HepG2 (cell line): ENCODE measurements at regions not wholly inside any gene's neighbourhood (a gene's known extent, or its start where the extent isn't known, plus 50 kb on each side); places are given as distances from the start of the nearest gene placed in this dataset.

Source experiments
- ATAC-seq: fragments of 200-7000 bp; cut with Tn5 transposase; 3 replicates; pipeline ENCODE4 v1.9.1; 2020; ENCODE audit warnings: mild to moderate bottlenecking, moderate library complexity
- BruUV-seq: library from RNA; stranded (reverse); fragments of 400-500 nt; replicated peaks from 2 replicates; lab custom pipeline; 2021; lab: Mats Ljungman, UMichigan
- CTCF ChIA-PET: fragments of 300-600 bp; formaldehyde crosslinking; extraction: SDS; loops from one replicate; lab custom pipeline; 2021; ENCODE audit warnings: low total read pairs, inconsistent platforms, low intra/inter-chr PET ratio; lab: Yijun Ruan, JAX
- POLR2A ChIA-PET: fragments of 350-600 bp; sonication (Branson Sonifier 250); formaldehyde crosslinking; loops from one replicate; lab custom pipeline; 2020; ENCODE audit warnings: antibody characterized with exemption, inconsistent platforms; lab: Yijun Ruan, JAX
- DNase-seq: peaks from one replicate; pipeline ENCODE4 v3.0.0-alpha.2; 2015; ENCODE audit warnings: low spot score
- FAIRE-seq: peaks from 3 replicates; lab custom pipeline; 2011; peaks lifted over from hg19 to GRCh38; lab: Jason Lieb, UNC
- H2AFZ ChIP-seq: one replicate; pipeline ENCODE4 v1.6.1; 2011; ENCODE audit warnings: low read length, inconsistent platforms
- H3K27ac ChIP-seq: fragments of 300-600 bp; 3 replicates; pipeline ENCODE4 v1.8.0; 2011; ENCODE audit warnings: mixed run types, mild to moderate bottlenecking, mixed read lengths, low read length, inconsistent platforms; ENCODE audit not compliant: insufficient read depth; ENCODE audit errors: extremely low read length
- H3K27me3 ChIP-seq, 2 experiments: fragments of 200-600 bp in 1 of 2; 2 replicates in 1 of 2; 3 replicates in 1 of 2; pipeline versions ENCODE4 v1.6.0 to v1.8.0; 2011; ENCODE audit warnings: low read length in 2 of 2, mild to moderate bottlenecking in 2 of 2, moderate library complexity in 2 of 2, inconsistent platforms in 1 of 2; ENCODE audit not compliant: insufficient read depth in 2 of 2, control insufficient read depth in 1 of 2
- H3K36me3 ChIP-seq, 2 experiments: fragments of 200-600 bp in 1 of 2; replicated peaks in 1 of 2; 2 replicates in 1 of 2; 3 replicates in 1 of 2; pipeline versions ENCODE4 v1.5.1 to v1.8.0; 2011; ENCODE audit warnings: low read length in 2 of 2, inconsistent platforms in 1 of 2; ENCODE audit not compliant: insufficient read depth in 2 of 2, control insufficient read depth in 1 of 2
- H3K4me1 ChIP-seq: 2 replicates; pipeline ENCODE4 v1.5.1; 2012; ENCODE audit warnings: low read length, inconsistent platforms; ENCODE audit not compliant: insufficient read depth
- H3K4me2 ChIP-seq: 2 replicates; pipeline ENCODE4 v1.6.0; 2011; ENCODE audit warnings: low read depth, low read length, inconsistent platforms
- H3K4me3 ChIP-seq, 3 experiments: fragments of 200-600 bp in 1 of 3; sonication (generic), shearing (Covaris generic) in 1 of 3; replicated peaks in 1 of 3; 2 replicates each; pipeline ENCODE4 v1.5.1; 2011 to 2016; ENCODE audit warnings: low read length in 3 of 3, inconsistent platforms in 2 of 3, low read depth in 2 of 3, mild to moderate bottlenecking in 2 of 3, control low read depth in 1 of 3, mixed read lengths in 1 of 3; ENCODE audit not compliant: insufficient read depth in 1 of 3
- H3K79me2 ChIP-seq: one replicate; pipeline ENCODE4 v1.6.1; 2011; ENCODE audit warnings: low read length, inconsistent platforms; ENCODE audit not compliant: insufficient read depth
- H3K9ac ChIP-seq: 2 replicates; pipeline ENCODE4 v1.6.0; 2011; ENCODE audit warnings: mild to moderate bottlenecking, low read depth, low read length, inconsistent platforms; ENCODE audit not compliant: insufficient read depth
- H3K9me3 ChIP-seq: 2 replicates; pipeline ENCODE4 v1.5.1; 2012; ENCODE audit warnings: mild to moderate bottlenecking, low read length
- H4K20me1 ChIP-seq: 2 replicates; pipeline ENCODE4 v1.6.0; 2011; ENCODE audit warnings: inconsistent platforms, mild to moderate bottlenecking, low read length, moderate library complexity; ENCODE audit not compliant: insufficient read depth
- KDM2A ChIP-seq: sonication (generic); formaldehyde crosslinking; IDR thresholded peaks from 2 replicates; pipeline ENCODE4 v1.4.0; 2020; ENCODE audit warnings: low read depth, missing genetic modification reagents, borderline replicate concordance
- PHF8 ChIP-seq: sonication (generic); formaldehyde crosslinking; IDR thresholded peaks from 2 replicates; pipeline ENCODE4 v1.5.0; 2020; ENCODE audit warnings: missing genetic modification reagents
- SIX4 ChIP-seq: sonication (generic); formaldehyde crosslinking; IDR thresholded peaks from 2 replicates; pipeline ENCODE4 v1.4.0; 2020; ENCODE audit warnings: missing genetic modification reagents
- ZNF562 ChIP-seq: sonication (generic); formaldehyde crosslinking; IDR thresholded peaks from 2 replicates; pipeline ENCODE4 v1.8.0; 2022; ENCODE audit warnings: missing genetic modification reagents, borderline replicate concordance
- ZNF564 ChIP-seq: sonication (generic); formaldehyde crosslinking; IDR thresholded peaks from 2 replicates; pipeline ENCODE4 v1.8.1; 2023; ENCODE audit warnings: mild to moderate bottlenecking, missing genetic modification reagents
- ZNF772 ChIP-seq: sonication (generic); formaldehyde crosslinking; IDR thresholded peaks from 2 replicates; pipeline ENCODE4 v1.5.0; 2020; ENCODE audit warnings: mild to moderate bottlenecking, missing genetic modification reagents
- ZSCAN9 ChIP-seq: IDR thresholded peaks from 2 replicates; pipeline ENCODE4 v1.6.1; 2016; ENCODE audit warnings: borderline replicate concordance
- WGBS: methylation state at CpG from one replicate; pipeline ENCODE4 v1.1.6; 2017; ENCODE audit warnings: low lambda C conversion rate; 5-methylcytosine and 5-hydroxymethylcytosine counted together
- in situ Hi-C: cut with HindIII; loops from 2 replicates; pipeline ENCODE4 v1.10.0; 2017; ENCODE audit warnings: low pct_unique_long_range_greater_than_20kb; ENCODE audit not compliant: extremely low pct_ligation_motif_present
- intact Hi-C: fragments of 100-400 bp; cut with micrococcal nuclease; formaldehyde crosslinking; loops from one replicate; pipeline ENCODE4 v1.10.0; 2022; ENCODE audit not compliant: unreplicated experiment
- TF ChIP-seq, protein P1 (sequence below): sonication (generic); formaldehyde crosslinking; IDR thresholded peaks from one replicate; pipeline ENCODE4 v1.5.1; 2020; ENCODE audit warnings: mild to moderate bottlenecking, missing genetic modification reagents; ENCODE audit errors: not compliant biosample characterization
- TF ChIP-seq, protein P2 (sequence below): sonication (generic); formaldehyde crosslinking; IDR thresholded peaks from 2 replicates; pipeline ENCODE4 v1.4.0; 2020; ENCODE audit warnings: missing genetic modification reagents, borderline replicate concordance
- TF ChIP-seq, protein P3 (sequence below): sonication (generic); formaldehyde crosslinking; IDR thresholded peaks from 2 replicates; pipeline ENCODE4 v1.8.0; 2022; ENCODE audit warnings: missing genetic modification reagents, mild to moderate bottlenecking, borderline replicate concordance

DNA sequence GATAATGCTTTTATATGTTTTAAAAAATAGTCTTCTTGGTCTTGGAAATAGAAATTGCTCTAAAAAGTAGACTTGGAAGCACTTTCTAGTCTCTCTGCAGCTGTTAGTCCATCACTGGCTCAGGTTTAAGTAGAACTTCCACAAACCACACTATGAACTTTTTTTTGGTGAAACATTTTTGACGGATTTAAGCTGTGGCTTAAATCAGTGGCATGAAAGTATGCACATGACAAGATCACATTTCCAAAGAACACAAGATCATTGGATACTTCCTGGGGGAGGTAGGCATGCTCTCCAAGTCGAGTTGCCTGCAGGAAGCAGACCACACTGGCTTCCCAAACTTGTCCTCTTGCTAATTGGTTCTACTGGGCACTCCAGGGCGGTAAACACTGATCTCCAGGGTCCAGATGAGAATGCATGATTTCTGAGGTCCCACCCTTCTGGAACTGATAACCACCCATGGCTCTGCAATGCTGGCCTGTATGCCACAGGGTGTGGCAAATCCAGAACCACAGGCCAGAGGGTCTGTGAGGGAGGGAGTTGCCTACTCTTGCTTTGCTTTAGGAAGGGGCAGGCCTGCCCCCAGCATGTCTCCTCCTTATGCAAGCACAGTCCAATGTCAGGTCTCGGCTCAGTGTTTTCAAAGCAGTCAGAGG lies 331.9 kb upstream of the SFRP2 start:
- no peak for FAIRE-seq
- no peak overlapping the region for H3K4me2 ChIP-seq

More for the DNA sequence above, 331.9 kb upstream of the SFRP2 start:
- no peak overlapping the region for H2AFZ ChIP-seq
- H4K20me1 ChIP-seq: no peaks in the 10 kb centered on the region
- no TSS peak for BruUV-seq
- ATAC-seq: no peak
- H3K36me3 ChIP-seq: no peaks in the 10 kb centered on the region
- WGBS: 0% methylated on average over 4 of the region's 4 CpGs
- H3K79me2 ChIP-seq: no peaks in the 10 kb centered on the region
- intact Hi-C loops (no loop called here), in situ Hi-C loops (no loop called here)
- H3K4me1 ChIP-seq: no peaks in the 10 kb centered on the region
- CTCF ChIA-PET: no interaction called here
- no peak for DNase-seq
- H3K27me3 ChIP-seq: 0 out of 5 replicates have a peak, but pooled peaks cover 0 to 2% of the 10 kb centered on the region in 2 experiments
- H3K9ac ChIP-seq: no peak overlapping the region
- no peak overlapping the region for H3K27ac ChIP-seq
- POLR2A ChIA-PET: no interaction called here
- H3K4me3 ChIP-seq: no peak overlapping the region
- TF ChIP-seq PHF8 (CRISPR knock-in tag): no peak
- TF ChIP-seq ZNF772 (CRISPR knock-in tag): no peak
- no peak for TF ChIP-seq ZNF564
- no peak for TF ChIP-seq SIX4 (CRISPR knock-in tag)
- TF ChIP-seq, protein P1, sequence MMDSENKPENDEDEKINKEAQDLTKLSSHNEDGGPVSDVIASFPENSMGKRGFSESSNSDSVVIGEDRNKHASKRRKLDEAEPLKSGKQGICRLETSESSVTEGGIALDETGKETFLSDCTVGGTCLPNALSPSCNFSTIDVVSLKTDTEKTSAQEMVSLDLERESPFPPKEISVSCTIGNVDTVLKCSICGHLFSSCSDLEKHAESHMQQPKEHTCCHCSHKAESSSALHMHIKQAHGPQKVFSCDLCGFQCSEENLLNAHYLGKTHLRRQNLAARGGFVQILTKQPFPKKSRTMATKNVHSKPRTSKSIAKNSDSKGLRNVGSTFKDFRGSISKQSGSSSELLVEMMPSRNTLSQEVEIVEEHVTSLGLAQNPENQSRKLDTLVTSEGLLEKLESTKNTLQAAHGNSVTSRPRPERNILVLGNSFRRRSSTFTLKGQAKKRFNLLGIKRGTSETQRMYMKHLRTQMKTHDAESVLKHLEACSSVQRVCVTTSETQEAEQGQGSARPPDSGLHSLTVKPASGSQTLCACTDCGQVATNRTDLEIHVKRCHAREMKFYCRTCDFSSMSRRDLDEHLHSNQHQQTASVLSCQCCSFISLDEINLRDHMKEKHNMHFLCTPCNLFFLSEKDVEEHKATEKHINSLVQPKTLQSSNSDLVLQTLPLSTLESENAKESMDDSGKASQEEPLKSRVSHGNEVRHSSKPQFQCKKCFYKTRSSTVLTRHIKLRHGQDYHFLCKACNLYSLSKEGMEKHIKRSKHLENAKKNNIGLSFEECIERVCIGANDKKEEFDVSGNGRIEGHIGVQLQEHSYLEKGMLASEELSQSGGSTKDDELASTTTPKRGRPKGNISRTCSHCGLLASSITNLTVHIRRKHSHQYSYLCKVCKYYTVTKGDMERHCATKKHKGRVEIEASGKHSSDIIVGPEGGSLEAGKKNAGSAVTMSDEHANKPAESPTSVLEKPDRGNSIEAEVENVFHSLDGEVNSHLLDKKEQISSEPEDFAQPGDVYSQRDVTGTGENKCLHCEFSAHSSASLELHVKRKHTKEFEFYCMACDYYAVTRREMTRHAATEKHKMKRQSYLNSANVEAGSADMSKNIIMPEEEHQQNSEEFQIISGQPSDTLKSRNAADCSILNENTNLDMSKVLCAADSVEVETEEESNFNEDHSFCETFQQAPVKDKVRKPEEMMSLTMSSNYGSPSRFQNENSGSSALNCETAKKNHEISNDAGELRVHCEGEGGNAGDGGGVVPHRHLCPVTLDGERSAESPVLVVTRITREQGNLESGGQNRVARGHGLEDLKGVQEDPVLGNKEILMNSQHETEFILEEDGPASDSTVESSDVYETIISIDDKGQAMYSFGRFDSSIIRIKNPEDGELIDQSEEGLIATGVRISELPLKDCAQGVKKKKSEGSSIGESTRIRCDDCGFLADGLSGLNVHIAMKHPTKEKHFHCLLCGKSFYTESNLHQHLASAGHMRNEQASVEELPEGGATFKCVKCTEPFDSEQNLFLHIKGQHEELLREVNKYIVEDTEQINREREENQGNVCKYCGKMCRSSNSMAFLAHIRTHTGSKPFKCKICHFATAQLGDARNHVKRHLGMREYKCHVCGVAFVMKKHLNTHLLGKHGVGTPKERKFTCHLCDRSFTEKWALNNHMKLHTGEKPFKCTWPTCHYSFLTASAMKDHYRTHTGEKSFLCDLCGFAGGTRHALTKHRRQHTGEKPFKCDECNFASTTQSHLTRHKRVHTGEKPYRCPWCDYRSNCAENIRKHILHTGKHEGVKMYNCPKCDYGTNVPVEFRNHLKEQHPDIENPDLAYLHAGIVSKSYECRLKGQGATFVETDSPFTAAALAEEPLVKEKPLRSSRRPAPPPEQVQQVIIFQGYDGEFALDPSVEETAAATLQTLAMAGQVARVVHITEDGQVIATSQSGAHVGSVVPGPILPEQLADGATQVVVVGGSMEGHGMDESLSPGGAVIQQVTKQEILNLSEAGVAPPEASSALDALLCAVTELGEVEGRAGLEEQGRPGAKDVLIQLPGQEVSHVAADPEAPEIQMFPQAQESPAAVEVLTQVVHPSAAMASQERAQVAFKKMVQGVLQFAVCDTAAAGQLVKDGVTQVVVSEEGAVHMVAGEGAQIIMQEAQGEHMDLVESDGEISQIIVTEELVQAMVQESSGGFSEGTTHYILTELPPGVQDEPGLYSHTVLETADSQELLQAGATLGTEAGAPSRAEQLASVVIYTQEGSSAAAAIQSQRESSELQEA: no peak
- TF ChIP-seq, protein P2, sequence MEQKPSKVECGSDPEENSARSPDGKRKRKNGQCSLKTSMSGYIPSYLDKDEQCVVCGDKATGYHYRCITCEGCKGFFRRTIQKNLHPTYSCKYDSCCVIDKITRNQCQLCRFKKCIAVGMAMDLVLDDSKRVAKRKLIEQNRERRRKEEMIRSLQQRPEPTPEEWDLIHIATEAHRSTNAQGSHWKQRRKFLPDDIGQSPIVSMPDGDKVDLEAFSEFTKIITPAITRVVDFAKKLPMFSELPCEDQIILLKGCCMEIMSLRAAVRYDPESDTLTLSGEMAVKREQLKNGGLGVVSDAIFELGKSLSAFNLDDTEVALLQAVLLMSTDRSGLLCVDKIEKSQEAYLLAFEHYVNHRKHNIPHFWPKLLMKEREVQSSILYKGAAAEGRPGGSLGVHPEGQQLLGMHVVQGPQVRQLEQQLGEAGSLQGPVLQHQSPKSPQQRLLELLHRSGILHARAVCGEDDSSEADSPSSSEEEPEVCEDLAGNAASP (CRISPR knock-in tag): no peak
- no peak for TF ChIP-seq ZSCAN9 (CRISPR knock-in tag)
- TF ChIP-seq KDM2A (CRISPR knock-in tag): no peak
- TF ChIP-seq, protein P3, sequence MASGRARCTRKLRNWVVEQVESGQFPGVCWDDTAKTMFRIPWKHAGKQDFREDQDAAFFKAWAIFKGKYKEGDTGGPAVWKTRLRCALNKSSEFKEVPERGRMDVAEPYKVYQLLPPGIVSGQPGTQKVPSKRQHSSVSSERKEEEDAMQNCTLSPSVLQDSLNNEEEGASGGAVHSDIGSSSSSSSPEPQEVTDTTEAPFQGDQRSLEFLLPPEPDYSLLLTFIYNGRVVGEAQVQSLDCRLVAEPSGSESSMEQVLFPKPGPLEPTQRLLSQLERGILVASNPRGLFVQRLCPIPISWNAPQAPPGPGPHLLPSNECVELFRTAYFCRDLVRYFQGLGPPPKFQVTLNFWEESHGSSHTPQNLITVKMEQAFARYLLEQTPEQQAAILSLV (CRISPR knock-in tag): no peak
- no peak for TF ChIP-seq ZNF562 (CRISPR knock-in tag)
- TF ChIP-seq, all 625 proteins: peak for 0
- no peaks in the 10 kb centered on the region for H3K9me3 ChIP-seq
